DMS153 treated with DMSO at 0.1 percent for 48 hours (cell line): ENCODE measurements at regions not wholly inside any gene's neighbourhood (a gene's known extent, or its start where the extent isn't known, plus 50 kb on each side); places are given as distances from the start of the nearest gene placed in this dataset.
"Not testable (repeated sequence)": the region's sequence is repeated elsewhere in the genome, so short reads cannot be mapped to it uniquely, and the experiment has no call there.

ENCODE experiments used
- DNase-seq: peaks from one replicate; lab custom pipeline; 2025; ENCODE audit not compliant: unreplicated experiment; lab: John Stamatoyannopoulos, UW

- DNase-seq, result no peak
Observed at GRCh38 chr15:37397266-37398022, 297.1 kb upstream of the MEIS2 start.

- DNase-seq, result no peak
Observed at GRCh38 chr15:37416103-37416502, 315.8 kb upstream of the MEIS2 start.

- DNase-seq, result no peak
Observed at GRCh38 chr15:37425541-37425940, 325.2 kb upstream of the MEIS2 start.

- not testable (repeated sequence) for DNase-seq
Observed at GRCh38 chr15:37427393-37427792, 327.0 kb upstream of the MEIS2 start.

- DNase-seq, result no peak
Observed at GRCh38 chr15:37446921-37447320, 346.6 kb upstream of the MEIS2 start.

- DNase-seq, result no peak
Observed at GRCh38 chr15:37452498-37452897, 352.1 kb upstream of the MEIS2 start.

GRCh38 chr15:37480482-37480881 is 380.1 kb upstream of the MEIS2 start:
- DNase-seq, result no peak

- no peak for DNase-seq
Observed at GRCh38 chr15:37481126-37481525, 380.8 kb upstream of the MEIS2 start.

GRCh38 chr15:37483779-37484178 is 383.4 kb upstream of the MEIS2 start:
- no peak for DNase-seq

- DNase-seq, result no peak
Observed at GRCh38 chr15:37485056-37485455, 384.7 kb upstream of the MEIS2 start.

GRCh38 chr15:37490707-37491106 is 390.4 kb upstream of the MEIS2 start:
- DNase-seq, result no peak

GRCh38 chr15:37516621-37517020 is 416.3 kb upstream of the MEIS2 start:
- no peak for DNase-seq

GRCh38 chr15:37517191-37517895 is 417.0 kb upstream of the MEIS2 start:
- no peak for DNase-seq

- DNase-seq, result no peak
Observed at GRCh38 chr15:37518436-37518835, 416.0 kb upstream of the TMCO5A start.

GRCh38 chr15:37520026-37520425 is 414.4 kb upstream of the TMCO5A start:
- no peak for DNase-seq

GRCh38 chr15:37520882-37521281 is 413.6 kb upstream of the TMCO5A start:
- no peak for DNase-seq

GRCh38 chr15:37524601-37525000 is 409.8 kb upstream of the TMCO5A start:
- DNase-seq, result no peak

- no peak for DNase-seq
Observed at GRCh38 chr15:37528432-37528831, 406.0 kb upstream of the TMCO5A start.

- no peak for DNase-seq
Observed at GRCh38 chr15:37536967-37537605, 397.4 kb upstream of the TMCO5A start.

GRCh38 chr15:37537802-37538201 is 396.6 kb upstream of the TMCO5A start:
- DNase-seq, result no peak

GRCh38 chr15:37548116-37548515 is 386.3 kb upstream of the TMCO5A start:
- DNase-seq, result no peak

GRCh38 chr15:37550360-37551024 is 383.9 kb upstream of the TMCO5A start:
- DNase-seq, result no peak
